ENCODE measurements at regions not wholly inside any gene's neighbourhood (a gene's known extent, or its start where the extent isn't known, plus 50 kb on each side); places are given as distances from the start of the nearest gene placed in this dataset.

DNA sequence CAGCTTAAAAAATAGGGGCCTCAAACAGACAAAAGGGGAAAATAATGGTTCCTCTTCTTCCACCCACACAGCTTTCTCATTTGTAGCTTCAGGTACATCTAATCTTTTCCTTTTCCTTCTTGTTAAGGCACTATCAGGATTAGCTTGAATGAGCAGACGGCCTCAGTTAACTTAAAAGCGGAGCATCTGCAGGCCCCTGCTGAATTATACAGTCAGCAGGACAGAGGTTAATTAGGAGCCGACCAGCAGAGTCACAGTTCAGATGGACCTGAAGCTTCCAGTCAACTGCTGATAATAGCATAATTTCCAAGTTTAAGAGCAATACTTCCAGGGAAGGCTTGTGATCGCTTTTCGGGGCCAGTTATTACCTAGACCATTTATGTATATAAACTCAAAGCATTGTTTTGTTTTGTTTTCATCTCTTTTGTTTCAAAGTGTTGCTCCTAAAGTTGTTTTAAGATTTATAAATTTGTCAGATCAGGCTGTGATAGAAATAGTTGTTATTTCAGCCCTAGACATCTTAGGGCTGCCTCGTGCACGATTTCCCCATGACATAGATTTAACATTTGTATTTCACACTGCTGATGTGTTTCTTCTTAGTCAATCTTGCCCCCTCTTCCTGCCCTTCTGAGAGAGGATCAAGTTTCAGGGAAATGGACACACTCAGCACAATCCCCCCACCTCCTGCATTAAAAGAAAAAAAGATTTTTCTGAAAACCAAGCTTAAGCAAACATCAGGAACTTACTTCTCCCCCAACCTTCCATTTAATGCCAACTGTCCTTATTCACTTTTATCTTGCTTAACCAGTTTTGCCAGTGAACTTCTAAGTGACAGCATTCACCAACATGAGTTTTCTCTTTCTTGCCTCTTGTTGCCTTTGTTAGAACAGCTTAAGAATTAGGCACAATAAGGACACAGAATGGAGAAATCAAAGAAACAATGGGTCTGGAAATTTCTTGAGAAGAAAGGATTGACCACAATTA is 449.8 kb downstream of the ARHGEF28 start:
- H3K4me1 ChIP-seq (ENCODE audit: control insufficient read depth, insufficient read depth, low read length) = no peaks in the 10 kb centered on the region
- SMC1A ChIA-PET (ENCODE audit: uncharacterized antibody, unreplicated experiment) = interaction anchor here (0.9 to 2.0 kb wide), 3 partner anchors 9 to 19 kb away, joined by 3 to 6 read pairs (median 6); no protein-coding TSS in a partner anchor

DNA sequence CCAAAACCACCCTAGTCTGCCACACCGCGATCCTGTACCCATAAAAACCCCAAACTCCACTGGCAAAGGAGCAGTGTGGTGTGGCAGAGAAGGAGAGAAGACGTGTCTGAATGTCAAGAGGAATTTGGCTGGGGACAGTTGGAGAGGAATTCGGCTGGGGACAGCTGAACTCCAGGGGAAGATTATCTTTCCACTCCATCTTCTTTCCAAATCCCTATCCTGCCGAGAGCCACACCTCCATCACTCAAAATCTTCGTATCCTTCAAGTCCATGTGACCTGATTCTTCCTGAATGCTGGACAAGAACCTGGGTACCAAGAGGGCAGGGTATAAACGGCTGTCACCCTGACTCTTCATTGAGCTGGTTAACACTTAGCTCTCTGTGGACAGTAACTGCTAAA is 448.1 kb downstream of the ARHGEF28 start:
- in situ Hi-C loops (cut with MboI) (no loop called here), intact Hi-C loops (cut with micrococcal nuclease; ENCODE audit: unreplicated experiment) (no loop called here)
- Histone ChIP-seq H3K4me3 (no peak overlapping the region), H3K27ac (ENCODE audit: control insufficient read depth, insufficient read depth) (no peak overlapping the region), H3K4me1 (ENCODE audit: control insufficient read depth, insufficient read depth, low read length) (no peaks in the 10 kb centered on the region), H3K27me3 (replicated peaks in 1 of 2; ENCODE audit: control insufficient read depth in 2 of 2, insufficient read depth in 2 of 2, low read length in 1 of 2) (no peaks in the 10 kb centered on the region), H3K4me2 (ENCODE audit: control insufficient read depth, insufficient read depth) (no peak overlapping the region), H2AFZ (ENCODE audit: control insufficient read depth, low read depth, low read length) (no peak overlapping the region), H4K20me1 (ENCODE audit: control insufficient read depth, insufficient read depth) (no peaks in the 10 kb centered on the region), H3K9me3 (replicated peaks; ENCODE audit: control insufficient read depth, insufficient read depth, low read length) (no peaks in the 10 kb centered on the region), H3K36me3 (ENCODE audit: control insufficient read depth in 2 of 2, insufficient read depth in 2 of 2, low read length in 1 of 2) (no peaks in the 10 kb centered on the region), H3K79me2 (ENCODE audit: control insufficient read depth, insufficient read depth, low read length) (no peaks in the 10 kb centered on the region), H3K9ac (ENCODE audit: control insufficient read depth, insufficient read depth, low read length) (no peak overlapping the region)
- 28% methylated on average over 7 of the region's 7 CpGs for WGBS (ENCODE audit: insufficient coverage, insufficient replicate concordance, low lambda C conversion rate, missing lambda C conversion rate)
- no peak for TF ChIP-seq ESRRA (IDR thresholded peaks at IDR 0.05; ENCODE audit: low read length)
- no peak for TF ChIP-seq MTA3 (IDR thresholded peaks at IDR 0.05; ENCODE audit: borderline replicate concordance, low read length)
- no peak for TF ChIP-seq MEF2B (IDR thresholded peaks at IDR 0.05; ENCODE audit: partially characterized antibody, poor library complexity, severe bottlenecking)
- TF ChIP-seq IKZF1 (conservative IDR thresholded peaks at IDR 0.05) = no peak
- no peak for TF ChIP-seq HDAC6 (IDR thresholded peaks at IDR 0.05; ENCODE audit: unreplicated experiment)
- TF ChIP-seq NFXL1 (IDR thresholded peaks at IDR 0.05; ENCODE audit: borderline replicate concordance) = no peak
- TF ChIP-seq CBFB (IDR thresholded peaks at IDR 0.05; ENCODE audit: low read depth) = no peak
- TF ChIP-seq, protein P1, sequence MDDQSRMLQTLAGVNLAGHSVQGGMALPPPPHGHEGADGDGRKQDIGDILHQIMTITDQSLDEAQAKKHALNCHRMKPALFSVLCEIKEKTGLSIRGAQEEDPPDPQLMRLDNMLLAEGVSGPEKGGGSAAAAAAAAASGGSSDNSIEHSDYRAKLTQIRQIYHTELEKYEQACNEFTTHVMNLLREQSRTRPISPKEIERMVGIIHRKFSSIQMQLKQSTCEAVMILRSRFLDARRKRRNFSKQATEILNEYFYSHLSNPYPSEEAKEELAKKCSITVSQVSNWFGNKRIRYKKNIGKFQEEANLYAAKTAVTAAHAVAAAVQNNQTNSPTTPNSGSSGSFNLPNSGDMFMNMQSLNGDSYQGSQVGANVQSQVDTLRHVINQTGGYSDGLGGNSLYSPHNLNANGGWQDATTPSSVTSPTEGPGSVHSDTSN (IDR thresholded peaks at IDR 0.05; ENCODE audit: insufficient replicate concordance, low read depth, low read length) = no peak
- no peak for TF ChIP-seq ZBED1 (IDR thresholded peaks at IDR 0.05; ENCODE audit: borderline replicate concordance)
- TF ChIP-seq ZSCAN29 (IDR thresholded peaks at IDR 0.05) = no peak
- no peak for TF ChIP-seq TBL1XR1 (IDR thresholded peaks at IDR 0.05; ENCODE audit: low read depth, low read length)
- TF ChIP-seq SUPT20H (IDR thresholded peaks at IDR 0.05; ENCODE audit: borderline replicate concordance, control insufficient read depth, low read depth, low read length) = no peak
- TF ChIP-seq BHLHE40 (IDR thresholded peaks at IDR 0.05; ENCODE audit: borderline replicate concordance in 1 of 2, low read depth in 2 of 2, low read length in 1 of 2) = no peak
- no peak for TF ChIP-seq FOS (IDR thresholded peaks at IDR 0.05; ENCODE audit: borderline replicate concordance, extremely low read depth, insufficient read length)
- TF ChIP-seq HDAC2 (IDR thresholded peaks at IDR 0.05) = no peak
- ChIA-PET POLR2A (no interaction called here), SMC1A (ENCODE audit: uncharacterized antibody, unreplicated experiment) (interaction anchor here (1.7 to 2.0 kb wide), 2 partner anchors 9 to 18 kb away, joined by 5 to 6 read pairs; no protein-coding TSS in a partner anchor), RAD21 (ENCODE audit: unreplicated experiment) (no interaction called here), CTCF (interaction anchor here (0.7 to 1.2 kb wide), 2 partner anchors 39 to 431 kb away, joined by 3 to 4 read pairs; no protein-coding TSS in a partner anchor)
- no peak for FAIRE-seq
- no TSS peak for BruUV-seq (replicated peaks)
- no peak for DNase-seq (ENCODE audit: low read depth, low spot score)
- no peak; the same call in 2 of the 3 replicates for ATAC-seq

More for the DNA sequence above, 449.8 kb downstream of the ARHGEF28 start:
- POLR2A ChIA-PET = no interaction called here
- H3K27me3 ChIP-seq (replicated peaks in 1 of 2; ENCODE audit: control insufficient read depth in 2 of 2, insufficient read depth in 2 of 2, low read length in 1 of 2) = no peaks in the 10 kb centered on the region
- H3K9ac ChIP-seq (ENCODE audit: control insufficient read depth, insufficient read depth, low read length) = no peak overlapping the region
- no peaks in the 10 kb centered on the region for H3K9me3 ChIP-seq (replicated peaks; ENCODE audit: control insufficient read depth, insufficient read depth, low read length)
- in situ Hi-C loops (cut with MboI) = no loop called here
- H3K4me3 ChIP-seq = no peak overlapping the region
- H3K4me2 ChIP-seq (ENCODE audit: control insufficient read depth, insufficient read depth) = no peak overlapping the region
- ATAC-seq = no peak; the same call in 1 of the 3 replicates
- H3K79me2 ChIP-seq (ENCODE audit: control insufficient read depth, insufficient read depth, low read length) = no peaks in the 10 kb centered on the region
- TF ChIP-seq NRF1 (conservative IDR thresholded peaks at IDR 0.05; ENCODE audit: low read depth, low read length) = no peak
- 0 out of 2 replicates have a peak, but pooled peaks have one; percentile 57 for TF ChIP-seq MTA2 (IDR thresholded peaks at IDR 0.05; ENCODE audit: low read depth)
- 0 out of 2 replicates have a peak, but pooled peaks have one; percentile 18 for TF ChIP-seq IKZF1 (conservative IDR thresholded peaks at IDR 0.05)
- H4K20me1 ChIP-seq (ENCODE audit: control insufficient read depth, insufficient read depth) = no peaks in the 10 kb centered on the region
- no peak for DNase-seq (ENCODE audit: low read depth, low spot score)
- WGBS (ENCODE audit: insufficient coverage, insufficient replicate concordance, low lambda C conversion rate, missing lambda C conversion rate) = 22% methylated on average over 7 of the region's 7 CpGs
- CTCF ChIA-PET = interaction anchor here (1.5 kb wide), 1 partner anchor 10 kb away, joined by 3 read pairs; no protein-coding TSS in a partner anchor
- no peak overlapping the region for H2AFZ ChIP-seq (ENCODE audit: control insufficient read depth, low read depth, low read length)
- intact Hi-C loops (cut with micrococcal nuclease; ENCODE audit: unreplicated experiment) = no loop called here
- BruUV-seq (replicated peaks) = no TSS peak
- RAD21 ChIA-PET (ENCODE audit: unreplicated experiment) = no interaction called here
- FAIRE-seq = no peak
- no peak overlapping the region for H3K27ac ChIP-seq (ENCODE audit: control insufficient read depth, insufficient read depth)
- H3K36me3 ChIP-seq (ENCODE audit: control insufficient read depth in 2 of 2, insufficient read depth in 2 of 2, low read length in 1 of 2) = no peaks in the 10 kb centered on the region
